MM.1S (cell line): ENCODE measurements at regions not wholly inside any gene's neighbourhood (a gene's known extent, or its start where the extent isn't known, plus 50 kb on each side); places are given as distances from the start of the nearest gene placed in this dataset.

Experiments
- DNase-seq: peaks from one replicate; pipeline ENCODE4 v3.0.0-alpha.2; 2015
- H2AFZ ChIP-seq: fragments of 300-600 bp; sonication (generic); 2 replicates; pipeline ENCODE4 v1.6.0; 2016; ENCODE audit warnings: antibody characterized with exemption, low read length
- H3F3A ChIP-seq: fragments of 300-600 bp; sonication (generic); 2 replicates; pipeline ENCODE4 v1.6.1; 2016; ENCODE audit warnings: mild to moderate bottlenecking, antibody characterized with exemption, low read length, moderate library complexity, mixed read lengths; ENCODE audit not compliant: insufficient read depth
- H3K27ac ChIP-seq: fragments of 300-600 bp; sonication (generic); 2 replicates; pipeline ENCODE4 v1.5.1; 2016; ENCODE audit warnings: mild to moderate bottlenecking, low read length
- H3K27me3 ChIP-seq: fragments of 300-600 bp; sonication (generic); replicated peaks from 2 replicates; pipeline ENCODE4 v1.6.0; 2016; ENCODE audit warnings: low read length; ENCODE audit not compliant: insufficient read depth
- H3K36me3 ChIP-seq: fragments of 300-600 bp; sonication (generic); replicated peaks from 2 replicates; pipeline ENCODE4 v1.6.1; 2016; ENCODE audit warnings: mild to moderate bottlenecking, low read length, mixed read lengths; ENCODE audit not compliant: insufficient read depth
- H3K4me1 ChIP-seq: fragments of 300-600 bp; sonication (generic); 2 replicates; pipeline ENCODE4 v1.6.1; 2016; ENCODE audit warnings: low read length, mixed read lengths
- H3K4me2 ChIP-seq: fragments of 300-600 bp; sonication (generic); 2 replicates; pipeline ENCODE4 v1.6.0; 2016; ENCODE audit warnings: low read depth, low read length
- H3K4me3 ChIP-seq: fragments of 300-600 bp; sonication (generic); 2 replicates; pipeline ENCODE4 v1.5.1; 2016; ENCODE audit warnings: low read length, mixed read lengths
- H3K79me2 ChIP-seq: fragments of 300-600 bp; sonication (generic); 2 replicates; pipeline ENCODE4 v1.6.1; 2016; ENCODE audit warnings: mixed run types, low read length, mixed read lengths
- H3K9ac ChIP-seq: fragments of 300-600 bp; sonication (generic); 2 replicates; pipeline ENCODE4 v1.6.1; 2016; ENCODE audit warnings: low read length, mixed read lengths
- H3K9me2 ChIP-seq: fragments of 300-600 bp; sonication (generic); replicated peaks from 2 replicates; pipeline ENCODE4 v1.6.1; 2016; ENCODE audit warnings: mild to moderate bottlenecking, low read length, mixed read lengths; ENCODE audit not compliant: insufficient read depth
- H3K9me3 ChIP-seq: fragments of 300-600 bp; sonication (generic); replicated peaks from 2 replicates; pipeline ENCODE4 v1.6.1; 2016; ENCODE audit warnings: mild to moderate bottlenecking, low read length, mixed read lengths; ENCODE audit not compliant: insufficient read depth
- H4K20me1 ChIP-seq: fragments of 300-600 bp; sonication (generic); 2 replicates; pipeline ENCODE4 v1.6.1; 2016; ENCODE audit warnings: mild to moderate bottlenecking, low read length, moderate library complexity, mixed read lengths; ENCODE audit not compliant: insufficient read depth
- CTCF ChIP-seq: fragments of 300-600 bp; sonication (generic); IDR thresholded peaks from 2 replicates; pipeline ENCODE4 v1.5.1; 2016; ENCODE audit warnings: antibody characterized with exemption, low read length, mixed read lengths
- EZH2 ChIP-seq: fragments of 300-600 bp; sonication (generic); optimal IDR thresholded peaks from 2 replicates; pipeline ENCODE3; 2017; ENCODE audit warnings: low read depth, mild to moderate bottlenecking, antibody characterized with exemption, low read length, mixed read lengths
- EZH2phosphoT487 ChIP-seq: fragments of 300-600 bp; sonication (generic); IDR thresholded peaks from 2 replicates; pipeline ENCODE4 v1.6.1; 2018; ENCODE audit warnings: antibody characterized with exemption, low read length

- Histone ChIP-seq H3K79me2 (no peaks in the 10 kb centered on the region), H3K27me3 (no peaks in the 10 kb centered on the region), H3K9me2 (no peaks in the 10 kb centered on the region), H3K4me2 (no peak overlapping the region), H4K20me1 (no peaks in the 10 kb centered on the region), H3K27ac (no peak overlapping the region), H3K4me3 (no peak overlapping the region), H3K9me3 (no peaks in the 10 kb centered on the region), H3F3A (no peaks in the 10 kb centered on the region), H2AFZ (no peak overlapping the region), H3K4me1 (no peaks in the 10 kb centered on the region), H3K9ac (no peak overlapping the region), H3K36me3 (no peaks in the 10 kb centered on the region)
- no peak for DNase-seq
- TF ChIP-seq EZH2phosphoT487, result no peak
- TF ChIP-seq EZH2, result no peak
- no peak for TF ChIP-seq CTCF
Measured at GRCh38 chr14:29062466-29062865, 295.9 kb downstream of the FOXG1 start.

- Histone ChIP-seq H3K4me3 (no peak overlapping the region), H3K4me1 (0 out of 2 replicates have a peak, but pooled peaks cover 3% of the 10 kb centered on the region), H3K9me2 (no peaks in the 10 kb centered on the region), H3K9ac (no peak overlapping the region), H3K4me2 (no peak overlapping the region), H3F3A (no peaks in the 10 kb centered on the region), H3K36me3 (no peaks in the 10 kb centered on the region), H3K27me3 (no peaks in the 10 kb centered on the region), H4K20me1 (no peaks in the 10 kb centered on the region), H3K79me2 (no peaks in the 10 kb centered on the region), H3K27ac (no peak overlapping the region), H3K9me3 (no peaks in the 10 kb centered on the region), H2AFZ (no peak overlapping the region)
- no peak for DNase-seq
- TF ChIP-seq EZH2 (no peak), EZH2phosphoT487 (no peak), CTCF (no peak)
Measured at GRCh38 chr14:29062976-29063375, 296.4 kb downstream of the FOXG1 start.

DNA sequence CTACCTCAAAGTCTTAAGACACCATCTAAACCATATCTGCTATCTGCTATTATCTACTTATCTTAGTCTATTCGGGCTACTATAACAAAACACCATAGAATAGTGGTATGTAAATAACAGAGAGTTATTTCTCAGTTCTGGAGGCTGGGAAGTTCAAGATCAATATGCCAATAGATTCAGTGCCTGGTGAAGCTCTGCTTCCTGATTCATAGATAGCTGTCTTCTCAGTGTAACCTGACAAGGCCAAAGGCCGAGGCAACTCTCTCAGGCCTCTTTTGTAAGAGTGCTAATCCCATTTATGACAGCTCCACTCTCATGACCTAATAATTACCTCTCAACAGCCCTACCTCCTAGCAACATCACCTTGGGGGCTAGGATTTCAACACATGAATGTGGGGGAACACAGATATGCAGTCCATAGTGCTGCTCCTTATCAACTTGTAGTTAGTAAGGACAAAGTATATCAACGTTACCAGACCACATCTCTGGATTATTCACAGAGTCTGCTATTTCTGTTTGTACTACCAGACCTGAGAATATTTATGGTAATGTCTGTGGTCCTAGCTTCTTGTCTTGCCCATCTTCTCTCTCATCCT, 297.8 kb downstream of the FOXG1 start:
- Histone ChIP-seq H3K4me1 (peaks cover 11% of the 10 kb centered on the region; the same call in 1 of the 2 replicates), H2AFZ (no peak overlapping the region), H3K27ac (no peak overlapping the region), H3K36me3 (no peaks in the 10 kb centered on the region), H3K9me3 (no peaks in the 10 kb centered on the region), H3K4me2 (no peak overlapping the region), H4K20me1 (no peaks in the 10 kb centered on the region), H3K79me2 (no peaks in the 10 kb centered on the region), H3K4me3 (no peak overlapping the region), H3K9ac (no peak overlapping the region), H3F3A (no peaks in the 10 kb centered on the region), H3K9me2 (no peaks in the 10 kb centered on the region), H3K27me3 (no peaks in the 10 kb centered on the region)
- TF ChIP-seq EZH2phosphoT487, result no peak
- TF ChIP-seq EZH2, result no peak
- TF ChIP-seq CTCF, result no peak
- no peak for DNase-seq
